Mucosa of descending colon (tissue), 3 donors: ENCODE measurements at regions not wholly inside any gene's neighbourhood (a gene's known extent, or its start where the extent isn't known, plus 50 kb on each side); places are given as distances from the start of the nearest gene placed in this dataset.

Experiments
- ATAC-seq: fragments of 200-7000 bp; cut with Tn5 transposase; one replicate; pipeline ENCODE4 v1.9.1; 2020; ENCODE audit warnings: mild to moderate bottlenecking, moderate library complexity
- DNase-seq, 3 donors: peaks; one replicate each; pipeline ENCODE4 v3.0.0-alpha.2; 2020
- H3K36me3 ChIP-seq: fragments of 200-600 bp; one replicate; pipeline ENCODE4 v1.8.0; 2021; ENCODE audit warnings: low read depth, mild to moderate bottlenecking
- H3K4me1 ChIP-seq: fragments of 200-600 bp; one replicate; pipeline ENCODE4 v1.8.0; 2021; ENCODE audit warnings: low read depth, mild to moderate bottlenecking
- H3K4me3 ChIP-seq: fragments of 200-600 bp; one replicate; pipeline ENCODE4 v1.8.0; 2021; ENCODE audit warnings: mild to moderate bottlenecking
- H3K9me3 ChIP-seq: fragments of 200-600 bp; one replicate; pipeline ENCODE4 v1.8.0; 2021; ENCODE audit warnings: mild to moderate bottlenecking
- intact Hi-C, 2 donors: fragments of 100-400 bp; cut with DNase I in 1 of 2; cut with micrococcal nuclease in 1 of 2; formaldehyde crosslinking; loops; one replicate each; pipeline versions ENCODE4 v1.11.0 to v1.11.1; 2022; cut with DNase I, micrococcal nuclease
- TF ChIP-seq, protein P1 (sequence below): fragments of 200-600 bp; IDR thresholded peaks from one replicate; pipeline ENCODE4 v1.8.0; 2022; ENCODE audit warnings: antibody characterized with exemption, mild to moderate bottlenecking
- donor health status: DM: no; HTN: no; CAD: no; lungs with moderate emphysema.
- donor health status: DM: no; HTN: no; CAD: no.
- donor health status: DM: no; HTN: yes; CAD: no.

GRCh38 chr9:102124465-102124864 is 386.0 kb upstream of the GRIN3A start:
- no peak for DNase-seq
- H3K36me3 ChIP-seq = no peaks in the 10 kb centered on the region
- no peaks in the 10 kb centered on the region for H3K9me3 ChIP-seq
- no peaks in the 10 kb centered on the region for H3K4me1 ChIP-seq
- ATAC-seq = no peak
- intact Hi-C loops = no loop called here
- H3K4me3 ChIP-seq = no peak overlapping the region
- TF ChIP-seq, protein P1, sequence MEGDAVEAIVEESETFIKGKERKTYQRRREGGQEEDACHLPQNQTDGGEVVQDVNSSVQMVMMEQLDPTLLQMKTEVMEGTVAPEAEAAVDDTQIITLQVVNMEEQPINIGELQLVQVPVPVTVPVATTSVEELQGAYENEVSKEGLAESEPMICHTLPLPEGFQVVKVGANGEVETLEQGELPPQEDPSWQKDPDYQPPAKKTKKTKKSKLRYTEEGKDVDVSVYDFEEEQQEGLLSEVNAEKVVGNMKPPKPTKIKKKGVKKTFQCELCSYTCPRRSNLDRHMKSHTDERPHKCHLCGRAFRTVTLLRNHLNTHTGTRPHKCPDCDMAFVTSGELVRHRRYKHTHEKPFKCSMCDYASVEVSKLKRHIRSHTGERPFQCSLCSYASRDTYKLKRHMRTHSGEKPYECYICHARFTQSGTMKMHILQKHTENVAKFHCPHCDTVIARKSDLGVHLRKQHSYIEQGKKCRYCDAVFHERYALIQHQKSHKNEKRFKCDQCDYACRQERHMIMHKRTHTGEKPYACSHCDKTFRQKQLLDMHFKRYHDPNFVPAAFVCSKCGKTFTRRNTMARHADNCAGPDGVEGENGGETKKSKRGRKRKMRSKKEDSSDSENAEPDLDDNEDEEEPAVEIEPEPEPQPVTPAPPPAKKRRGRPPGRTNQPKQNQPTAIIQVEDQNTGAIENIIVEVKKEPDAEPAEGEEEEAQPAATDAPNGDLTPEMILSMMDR = no peak

DNA sequence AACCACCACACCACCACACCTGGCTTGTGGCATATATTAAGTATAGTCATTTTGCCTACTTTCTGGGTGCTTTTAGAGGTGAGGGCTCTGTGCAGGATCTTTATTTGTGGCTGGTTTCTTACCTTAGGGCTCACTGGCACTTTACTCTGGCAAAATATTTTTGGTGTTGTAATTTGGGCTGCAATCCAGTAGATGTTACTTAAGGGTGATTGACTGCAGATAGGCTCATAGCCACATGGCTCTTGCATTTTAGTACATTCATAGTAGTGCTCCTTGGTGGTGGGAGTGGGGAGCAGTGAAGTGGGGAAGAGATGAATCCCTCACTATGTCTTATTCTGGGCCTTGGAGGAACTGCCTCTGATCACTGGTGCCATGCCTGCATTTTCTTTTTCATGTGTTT is 376.1 kb upstream of the GRIN3A start:
- TF ChIP-seq, protein P1 = no peak
- ATAC-seq (no peak), DNase-seq (no peak)
- H3K36me3 ChIP-seq = no peaks in the 10 kb centered on the region
- intact Hi-C loops = no loop called here
- H3K9me3 ChIP-seq = no peaks in the 10 kb centered on the region
- no peaks in the 10 kb centered on the region for H3K4me1 ChIP-seq
- no peak overlapping the region for H3K4me3 ChIP-seq

- TF ChIP-seq, protein P1 = no peak
- ATAC-seq (no peak), DNase-seq (no peak)
- Histone ChIP-seq H3K9me3 (no peaks in the 10 kb centered on the region), H3K4me3 (no peak overlapping the region), H3K36me3 (no peaks in the 10 kb centered on the region), H3K4me1 (no peaks in the 10 kb centered on the region)
- intact Hi-C loops = no loop called here
Measured at GRCh38 chr9:102113191-102113590, 374.7 kb upstream of the GRIN3A start.

DNA sequence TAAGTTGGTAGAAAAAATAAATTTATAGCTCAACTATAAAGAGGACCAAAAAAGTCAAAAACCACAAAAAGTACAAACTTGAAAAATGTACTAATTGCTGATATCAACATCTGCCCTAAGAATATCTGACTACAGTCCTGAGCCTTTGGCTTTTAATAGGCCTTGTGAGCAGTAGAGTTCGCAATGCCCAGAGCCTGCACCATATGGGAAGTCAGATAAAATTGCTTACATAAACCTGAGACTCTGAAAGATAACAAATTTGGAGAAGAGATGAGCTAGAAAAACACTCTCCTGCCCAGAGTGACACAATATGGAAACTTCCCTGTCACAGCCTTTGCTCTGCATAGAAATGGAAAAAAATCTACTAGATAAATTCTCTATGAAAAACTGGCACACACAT is 368.0 kb upstream of the GRIN3A start:
- Histone ChIP-seq H3K9me3 (no peaks in the 10 kb centered on the region), H3K4me1 (no peaks in the 10 kb centered on the region), H3K4me3 (no peak overlapping the region), H3K36me3 (no peaks in the 10 kb centered on the region)
- ATAC-seq = no peak
- TF ChIP-seq, protein P1 = no peak
- intact Hi-C loops = loop anchor here in 1 of 2 donors (10.0 kb wide), 1 partner anchor 62 kb away; no protein-coding TSS in a partner anchor
- DNase-seq = no peak

DNA sequence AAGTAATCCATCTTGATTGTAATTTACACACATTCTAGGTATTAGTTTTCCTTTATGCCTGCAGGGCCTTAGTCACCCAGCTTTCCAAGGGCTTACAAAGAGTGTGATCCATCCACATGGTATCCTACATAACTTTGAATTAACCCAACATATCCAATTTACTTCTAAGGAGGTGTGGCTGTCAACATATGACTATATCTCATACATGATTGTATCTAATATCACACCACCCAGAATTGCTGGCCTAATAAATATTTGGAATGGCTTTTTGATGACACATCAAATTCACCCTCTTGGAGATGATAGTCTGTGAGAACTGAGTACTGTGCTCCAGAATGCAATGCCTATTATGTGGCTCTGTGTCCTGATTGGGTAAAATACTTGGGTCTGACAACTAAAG is 363.3 kb upstream of the GRIN3A start:
- TF ChIP-seq, protein P1 = no peak
- H3K4me1 ChIP-seq = no peaks in the 10 kb centered on the region
- ATAC-seq = no peak

GRCh38 chr9:102087141-102087540 is 348.7 kb upstream of the GRIN3A start:
- Histone ChIP-seq H3K36me3 (no peaks in the 10 kb centered on the region), H3K4me3 (no peak overlapping the region), H3K4me1 (no peaks in the 10 kb centered on the region), H3K9me3 (no peaks in the 10 kb centered on the region)
- intact Hi-C loops = no loop called here
- TF ChIP-seq, protein P1 = no peak
- ATAC-seq (no peak), DNase-seq (no peak)

More for the DNA sequence above, 363.3 kb upstream of the GRIN3A start:
- H3K9me3 ChIP-seq = no peaks in the 10 kb centered on the region
- intact Hi-C loops = loop anchor here in 1 of 2 donors (10.0 kb wide), 1 partner anchor 57 kb away; no protein-coding TSS in a partner anchor
- no peak overlapping the region for H3K4me3 ChIP-seq
- H3K36me3 ChIP-seq = no peaks in the 10 kb centered on the region
- DNase-seq = no peak
